Panc1 (cell line): ENCODE measurements at regions not wholly inside any gene's neighbourhood (a gene's known extent, or its start where the extent isn't known, plus 50 kb on each side); places are given as distances from the start of the nearest gene placed in this dataset.

ENCODE experiments used
- ATAC-seq: fragments of 200-7000 bp; cut with Tn5 transposase; 2 replicates; pipeline ENCODE4 v1.9.1; 2020; ENCODE audit warnings: mild to moderate bottlenecking, moderate library complexity
- BruUV-seq: library from RNA; stranded (reverse); fragments of 400-500 nt; replicated peaks from 2 replicates; lab custom pipeline; 2021; lab: Mats Ljungman, UMichigan
- CTCF ChIA-PET: fragments of 300-600 bp; sonication (Branson Sonifier 250); formaldehyde crosslinking; loops from one replicate; lab custom pipeline; 2022; ENCODE audit warnings: antibody characterized with exemption; lab: Charles Lee
- POLR2A ChIA-PET: fragments of 300-600 bp; sonication (Branson Sonifier 250); formaldehyde crosslinking; loops from one replicate; lab custom pipeline; 2022; ENCODE audit warnings: antibody characterized with exemption; lab: Charles Lee
- DNase-seq: peaks from one replicate; pipeline ENCODE4 v3.0.0-alpha.2; 2010; ENCODE audit warnings: low read depth, low spot score
- H3K27ac ChIP-seq: 2 replicates; pipeline ENCODE4 v1.5.1; 2011; ENCODE audit warnings: mild to moderate bottlenecking, low read length, inconsistent platforms
- H3K27me3 ChIP-seq: fragments of 200-500 bp; sonication (Bioruptor generic); 2 replicates; pipeline ENCODE4 v1.6.0; 2014; ENCODE audit warnings: low read length, inconsistent platforms; ENCODE audit not compliant: control insufficient read depth, insufficient read depth
- H3K36me3 ChIP-seq: fragments of 200-500 bp; sonication (Bioruptor generic); 2 replicates; pipeline ENCODE4 v1.5.1; 2014; ENCODE audit warnings: inconsistent platforms, mild to moderate bottlenecking, low read length, moderate library complexity; ENCODE audit not compliant: control insufficient read depth, insufficient read depth
- H3K4me1 ChIP-seq: 2 replicates; pipeline ENCODE4 v1.5.1; 2011; ENCODE audit warnings: inconsistent platforms, mild to moderate bottlenecking, low read length, moderate library complexity; ENCODE audit not compliant: control insufficient read depth, insufficient read depth
- H3K4me3 ChIP-seq, 2 experiments: 2 replicates each; pipeline ENCODE4 v1.5.1; 2011 to 2012; ENCODE audit warnings: low read depth in 2 of 2, low read length in 2 of 2, mild to moderate bottlenecking in 2 of 2, inconsistent platforms in 1 of 2, moderate library complexity in 1 of 2
- H3K9me3 ChIP-seq: fragments of 200-500 bp; sonication (Bioruptor generic); 2 replicates; pipeline ENCODE4 v1.5.1; 2014; ENCODE audit warnings: low read depth, mild to moderate bottlenecking, inconsistent platforms, low read length, moderate library complexity; ENCODE audit not compliant: control insufficient read depth, insufficient read depth
- POLR2AphosphoS5 ChIP-seq: IDR thresholded peaks from 2 replicates; pipeline ENCODE4 v1.6.1; 2012; ENCODE audit warnings: mild to moderate bottlenecking, low read depth, low read length, moderate library complexity
- SIN3A ChIP-seq: IDR thresholded peaks from 2 replicates; pipeline ENCODE4 v1.6.1; 2012; ENCODE audit warnings: low read depth, mild to moderate bottlenecking, low read length, moderate library complexity, borderline replicate concordance; ENCODE audit not compliant: insufficient read depth
- TCF7L2 ChIP-seq: IDR thresholded peaks from 2 replicates; pipeline ENCODE4 v1.6.1; 2011; ENCODE audit warnings: mild to moderate bottlenecking, low read depth, low read length, inconsistent platforms
- in situ Hi-C: cut with HindIII; loops from 2 replicates; pipeline ENCODE4 v1.10.0; 2016; ENCODE audit warnings: low sequenced_read_pairs, low pct_unique_long_range_greater_than_20kb
- intact Hi-C: fragments of 100-400 bp; cut with micrococcal nuclease; formaldehyde crosslinking; loops from one replicate; pipeline ENCODE4 v1.10.0; 2022; ENCODE audit not compliant: unreplicated experiment
- TF ChIP-seq, protein P1 (sequence below): fragments of 450-650 bp; IDR thresholded peaks from 2 replicates; pipeline ENCODE4 v1.5.1; 2017; ENCODE audit warnings: mild to moderate bottlenecking
- TF ChIP-seq, protein P2 (sequence below), 2 experiments: IDR thresholded peaks; 2 replicates each; pipeline ENCODE4 v1.6.1; 2011 to 2012; ENCODE audit warnings: low read depth in 2 of 2, control low read depth in 1 of 2, low read length in 1 of 2, mild to moderate bottlenecking in 1 of 2, moderate library complexity in 1 of 2; ENCODE audit not compliant: insufficient read depth in 1 of 2

DNA sequence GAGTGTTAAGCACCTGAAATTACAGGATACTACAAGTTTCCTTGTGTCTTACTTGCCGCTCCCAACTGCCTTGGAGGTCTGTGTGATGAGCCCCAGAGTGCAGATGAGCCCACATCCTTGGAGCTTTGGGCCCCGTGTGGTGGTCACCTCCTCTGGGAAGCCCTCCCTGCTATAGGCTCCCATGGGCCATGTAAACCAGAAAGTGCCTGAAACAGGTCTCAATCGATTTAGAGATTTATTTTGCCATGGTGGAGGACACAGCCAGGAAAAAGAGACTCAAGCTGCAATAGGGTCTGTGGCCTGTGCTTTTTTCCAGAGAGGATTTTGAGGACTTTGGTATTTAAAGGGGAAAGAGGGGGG, 89.4 kb upstream of the KCTD7 start:
- ATAC-seq (no peak), DNase-seq (no peak)
- H3K4me1 ChIP-seq, result no peaks in the 10 kb centered on the region
- ChIA-PET POLR2A (no interaction called here), CTCF (no interaction called here)
- BruUV-seq, result TSS peak; percentile 46
- in situ Hi-C loops, result no loop called here
- no peak overlapping the region for H3K4me3 ChIP-seq
- intact Hi-C loops, result no loop called here
- no peaks in the 10 kb centered on the region for H3K9me3 ChIP-seq
- TF ChIP-seq, protein P1, sequence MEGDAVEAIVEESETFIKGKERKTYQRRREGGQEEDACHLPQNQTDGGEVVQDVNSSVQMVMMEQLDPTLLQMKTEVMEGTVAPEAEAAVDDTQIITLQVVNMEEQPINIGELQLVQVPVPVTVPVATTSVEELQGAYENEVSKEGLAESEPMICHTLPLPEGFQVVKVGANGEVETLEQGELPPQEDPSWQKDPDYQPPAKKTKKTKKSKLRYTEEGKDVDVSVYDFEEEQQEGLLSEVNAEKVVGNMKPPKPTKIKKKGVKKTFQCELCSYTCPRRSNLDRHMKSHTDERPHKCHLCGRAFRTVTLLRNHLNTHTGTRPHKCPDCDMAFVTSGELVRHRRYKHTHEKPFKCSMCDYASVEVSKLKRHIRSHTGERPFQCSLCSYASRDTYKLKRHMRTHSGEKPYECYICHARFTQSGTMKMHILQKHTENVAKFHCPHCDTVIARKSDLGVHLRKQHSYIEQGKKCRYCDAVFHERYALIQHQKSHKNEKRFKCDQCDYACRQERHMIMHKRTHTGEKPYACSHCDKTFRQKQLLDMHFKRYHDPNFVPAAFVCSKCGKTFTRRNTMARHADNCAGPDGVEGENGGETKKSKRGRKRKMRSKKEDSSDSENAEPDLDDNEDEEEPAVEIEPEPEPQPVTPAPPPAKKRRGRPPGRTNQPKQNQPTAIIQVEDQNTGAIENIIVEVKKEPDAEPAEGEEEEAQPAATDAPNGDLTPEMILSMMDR, result no peak
- TF ChIP-seq SIN3A (no peak), TCF7L2 (no peak), POLR2AphosphoS5 (no peak)
- TF ChIP-seq, protein P2, sequence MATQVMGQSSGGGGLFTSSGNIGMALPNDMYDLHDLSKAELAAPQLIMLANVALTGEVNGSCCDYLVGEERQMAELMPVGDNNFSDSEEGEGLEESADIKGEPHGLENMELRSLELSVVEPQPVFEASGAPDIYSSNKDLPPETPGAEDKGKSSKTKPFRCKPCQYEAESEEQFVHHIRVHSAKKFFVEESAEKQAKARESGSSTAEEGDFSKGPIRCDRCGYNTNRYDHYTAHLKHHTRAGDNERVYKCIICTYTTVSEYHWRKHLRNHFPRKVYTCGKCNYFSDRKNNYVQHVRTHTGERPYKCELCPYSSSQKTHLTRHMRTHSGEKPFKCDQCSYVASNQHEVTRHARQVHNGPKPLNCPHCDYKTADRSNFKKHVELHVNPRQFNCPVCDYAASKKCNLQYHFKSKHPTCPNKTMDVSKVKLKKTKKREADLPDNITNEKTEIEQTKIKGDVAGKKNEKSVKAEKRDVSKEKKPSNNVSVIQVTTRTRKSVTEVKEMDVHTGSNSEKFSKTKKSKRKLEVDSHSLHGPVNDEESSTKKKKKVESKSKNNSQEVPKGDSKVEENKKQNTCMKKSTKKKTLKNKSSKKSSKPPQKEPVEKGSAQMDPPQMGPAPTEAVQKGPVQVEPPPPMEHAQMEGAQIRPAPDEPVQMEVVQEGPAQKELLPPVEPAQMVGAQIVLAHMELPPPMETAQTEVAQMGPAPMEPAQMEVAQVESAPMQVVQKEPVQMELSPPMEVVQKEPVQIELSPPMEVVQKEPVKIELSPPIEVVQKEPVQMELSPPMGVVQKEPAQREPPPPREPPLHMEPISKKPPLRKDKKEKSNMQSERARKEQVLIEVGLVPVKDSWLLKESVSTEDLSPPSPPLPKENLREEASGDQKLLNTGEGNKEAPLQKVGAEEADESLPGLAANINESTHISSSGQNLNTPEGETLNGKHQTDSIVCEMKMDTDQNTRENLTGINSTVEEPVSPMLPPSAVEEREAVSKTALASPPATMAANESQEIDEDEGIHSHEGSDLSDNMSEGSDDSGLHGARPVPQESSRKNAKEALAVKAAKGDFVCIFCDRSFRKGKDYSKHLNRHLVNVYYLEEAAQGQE (IDR thresholded peaks at IDR 0.05; ENCODE audit: insufficient read depth in 1 of 2, low read depth in 2 of 2, low read length in 1 of 2), result no peak
- no peaks in the 10 kb centered on the region for H3K36me3 ChIP-seq
- no peaks in the 10 kb centered on the region for H3K27me3 ChIP-seq
- no peak overlapping the region for H3K27ac ChIP-seq

DNA sequence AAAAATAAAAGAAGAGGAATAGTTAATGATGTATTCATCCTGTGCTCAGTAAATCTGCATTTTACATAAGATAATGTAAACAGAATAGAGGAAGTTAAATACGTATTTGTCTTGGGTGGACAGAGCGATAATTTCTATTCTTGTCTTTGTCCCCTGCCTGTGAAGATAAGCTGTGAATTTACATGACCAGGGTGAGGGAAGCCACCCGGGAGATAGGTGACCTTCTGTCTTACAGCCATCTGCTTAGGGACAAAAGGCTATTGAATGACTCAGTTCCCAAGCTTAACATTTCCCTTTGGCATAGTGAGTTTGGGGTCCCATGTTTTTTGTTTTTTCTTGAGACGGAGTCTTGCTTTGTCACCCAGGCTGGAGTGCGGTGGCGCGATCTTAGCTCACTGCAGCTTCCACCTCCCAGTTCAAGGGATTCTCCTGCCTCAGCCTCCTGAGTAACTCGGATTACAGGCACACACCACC, 88.7 kb upstream of the KCTD7 start:
- ChIA-PET CTCF (no interaction called here), POLR2A (no interaction called here)
- Histone ChIP-seq H3K4me3 (no peak overlapping the region), H3K27ac (no peak overlapping the region), H3K27me3 (no peaks in the 10 kb centered on the region), H3K9me3 (no peaks in the 10 kb centered on the region), H3K36me3 (no peaks in the 10 kb centered on the region), H3K4me1 (no peaks in the 10 kb centered on the region)
- intact Hi-C loops (no loop called here), in situ Hi-C loops (no loop called here)
- no peak for TF ChIP-seq SIN3A
- TF ChIP-seq POLR2AphosphoS5, result no peak
- TF ChIP-seq, protein P1, result no peak
- TF ChIP-seq, protein P2 (IDR thresholded peaks at IDR 0.05; ENCODE audit: insufficient read depth in 1 of 2, low read depth in 2 of 2, low read length in 1 of 2), result no peak
- no peak for TF ChIP-seq TCF7L2
- BruUV-seq, result no TSS peak
- no peak for DNase-seq
- no peak for ATAC-seq
